Omental fat pad (tissue), 3 donors: ENCODE measurements at regions not wholly inside any gene's neighbourhood (a gene's known extent, or its start where the extent isn't known, plus 50 kb on each side); places are given as distances from the start of the nearest gene placed in this dataset.

ENCODE experiments used
- ATAC-seq: fragments of 150-250 bp; one replicate; pipeline ENCODE4 v1.9.1; 2016; ENCODE audit warnings: mild to moderate bottlenecking, moderate library complexity; ENCODE audit not compliant: low FRiP score
- DNase-seq: peaks from one replicate; pipeline ENCODE4 v3.0.0-alpha.2; 2019; ENCODE audit warnings: low spot score
- CTCF ChIP-seq, 3 donors: fragments of 450-650 bp; IDR thresholded peaks; one replicate each; pipeline ENCODE4 v1.5.1; 2016 to 2017; ENCODE audit warnings: antibody characterized with exemption in 3 of 3, mild to moderate bottlenecking in 3 of 3, moderate library complexity in 2 of 3

DNA sequence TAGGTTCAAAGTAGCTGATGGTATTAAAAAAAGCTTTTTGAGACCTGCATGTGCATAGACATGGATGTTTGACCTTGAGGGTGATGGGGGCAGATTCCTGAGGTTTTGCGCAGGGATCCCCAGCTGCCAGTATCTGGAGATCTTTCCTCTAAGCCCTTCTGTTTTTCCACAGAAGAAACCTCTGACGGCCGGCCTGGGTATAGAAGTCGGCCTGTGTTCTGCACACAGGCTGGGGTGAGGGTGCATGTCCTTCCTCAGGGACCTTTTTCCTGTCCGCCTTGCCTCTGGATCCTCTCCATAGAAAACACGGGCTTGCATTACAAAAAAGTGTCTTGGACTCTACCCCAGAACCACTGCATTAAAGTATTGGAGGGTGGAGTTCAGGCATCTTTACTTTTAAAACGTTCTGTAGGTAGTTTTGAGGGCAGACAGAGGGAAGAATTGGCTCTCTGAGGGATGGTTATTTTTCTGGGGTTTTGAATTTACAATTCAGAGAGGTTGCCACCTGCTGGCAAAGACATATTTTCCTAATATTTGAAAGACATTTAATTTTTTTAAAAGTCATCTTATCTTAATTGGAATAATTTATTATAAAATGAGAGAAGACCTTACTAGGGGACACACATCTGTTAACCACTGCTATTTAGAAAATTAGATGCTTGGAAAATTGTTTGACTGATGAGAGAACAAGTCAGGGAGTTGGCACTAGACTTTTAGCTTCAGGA, 350.6 kb downstream of the DCDC2C start:
- DNase-seq (no peak), ATAC-seq (no peak)
- no peak for TF ChIP-seq CTCF (IDR thresholded peaks at IDR 0.05)

DNA sequence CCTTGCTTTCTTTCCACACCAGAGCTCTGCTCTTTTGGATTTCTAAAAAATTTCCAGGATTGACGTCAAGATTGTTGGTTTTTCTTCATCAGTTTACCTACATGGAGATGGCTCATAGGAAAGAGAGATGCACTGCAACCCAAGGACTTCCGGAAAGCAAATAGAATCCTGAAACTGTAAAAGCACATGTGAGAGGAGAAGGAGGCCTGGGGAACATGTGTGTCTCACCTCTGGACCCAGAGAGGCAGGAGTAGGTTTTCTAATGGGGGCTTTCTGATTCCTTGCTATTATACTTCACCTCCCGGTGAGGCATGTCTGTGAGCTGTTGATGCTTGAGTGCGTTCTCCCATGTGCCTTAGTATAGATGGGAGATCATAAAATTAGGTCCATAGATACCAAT, 362.8 kb downstream of the DCDC2C start:
- DNase-seq (no peak), ATAC-seq (no peak)
- no peak for TF ChIP-seq CTCF (IDR thresholded peaks at IDR 0.05)

GRCh38 chr2:4073026-4073569, 369.7 kb downstream of the DCDC2C start:
- no peak for TF ChIP-seq CTCF (IDR thresholded peaks at IDR 0.05)
- DNase-seq: no peak
- no peak for ATAC-seq

- TF ChIP-seq CTCF (IDR thresholded peaks at IDR 0.05): no peak
- ATAC-seq (no peak), DNase-seq (no peak)
Measured at GRCh38 chr2:4077017-4077416, 373.6 kb downstream of the DCDC2C start.

- no peak for TF ChIP-seq CTCF (IDR thresholded peaks at IDR 0.05)
- ATAC-seq (no peak), DNase-seq (no peak)
Measured at GRCh38 chr2:4085186-4085585, 381.8 kb downstream of the DCDC2C start.

DNA sequence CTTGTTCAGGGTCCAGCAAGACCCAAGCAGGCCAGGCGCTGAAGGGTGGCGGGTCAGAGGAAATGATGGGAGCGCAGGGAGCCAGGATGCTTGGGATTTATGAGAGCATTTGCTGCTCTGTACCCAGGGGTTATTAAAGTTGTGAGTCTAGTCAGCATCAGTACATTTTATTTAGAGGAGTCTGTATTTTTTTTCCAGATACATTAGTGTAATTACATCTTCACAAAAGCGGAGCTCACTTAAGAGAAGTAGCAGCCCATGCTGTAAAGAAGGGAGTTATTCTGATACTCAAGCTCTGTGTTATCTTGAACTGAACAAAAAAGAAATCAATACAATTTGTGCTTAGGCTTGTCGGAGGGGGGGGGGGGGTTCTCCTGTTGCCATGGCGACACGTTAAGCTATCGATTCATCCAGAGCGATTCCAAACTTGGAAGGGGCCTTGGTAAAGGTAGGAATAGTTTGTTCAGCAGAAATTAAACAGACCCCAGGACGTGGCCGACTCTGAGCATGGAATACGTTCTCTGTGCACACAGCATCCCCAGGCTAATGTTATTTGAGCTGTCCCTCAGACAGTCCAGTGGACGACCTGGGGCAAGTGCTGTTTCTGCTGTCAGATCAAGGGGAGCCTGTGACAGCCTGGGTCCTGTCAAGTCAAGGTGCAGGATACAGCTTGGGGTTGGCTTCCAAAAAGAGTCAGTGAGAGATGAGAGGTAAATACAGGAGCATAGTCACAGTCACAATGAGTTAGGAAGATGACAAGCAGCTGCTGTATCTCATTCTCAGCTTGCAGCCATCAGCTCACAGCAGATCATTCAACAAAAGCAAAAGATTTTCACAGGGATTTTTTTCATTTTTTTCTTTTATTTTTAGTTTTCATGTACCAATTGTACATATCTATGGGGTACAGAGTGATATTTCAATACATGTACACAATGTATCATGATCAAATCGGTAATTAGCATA, 387.6 kb downstream of the DCDC2C start:
- DNase-seq (no peak), ATAC-seq (no peak)
- no peak for TF ChIP-seq CTCF (IDR thresholded peaks at IDR 0.05)
